Epithelial cell of prostate (primary cell): ENCODE measurements at regions not wholly inside any gene's neighbourhood (a gene's known extent, or its start where the extent isn't known, plus 50 kb on each side); places are given as distances from the start of the nearest gene placed in this dataset.
A peak's percentile ranks its signal among the peaks of the same experiment; 100 is the strongest.
"Not testable (repeated sequence)": the region's sequence is repeated elsewhere in the genome, so short reads cannot be mapped to it uniquely, and the experiment has no call there.

Experiments
- DNase-seq: peaks from one replicate; pipeline ENCODE4 v3.0.0-alpha.2; 2011; ENCODE audit warnings: low read depth, low spot score
- H3K27ac ChIP-seq: fragments of 450-650 bp; 2 replicates; pipeline ENCODE4 v1.5.1; 2017; ENCODE audit warnings: mild to moderate bottlenecking

DNA sequence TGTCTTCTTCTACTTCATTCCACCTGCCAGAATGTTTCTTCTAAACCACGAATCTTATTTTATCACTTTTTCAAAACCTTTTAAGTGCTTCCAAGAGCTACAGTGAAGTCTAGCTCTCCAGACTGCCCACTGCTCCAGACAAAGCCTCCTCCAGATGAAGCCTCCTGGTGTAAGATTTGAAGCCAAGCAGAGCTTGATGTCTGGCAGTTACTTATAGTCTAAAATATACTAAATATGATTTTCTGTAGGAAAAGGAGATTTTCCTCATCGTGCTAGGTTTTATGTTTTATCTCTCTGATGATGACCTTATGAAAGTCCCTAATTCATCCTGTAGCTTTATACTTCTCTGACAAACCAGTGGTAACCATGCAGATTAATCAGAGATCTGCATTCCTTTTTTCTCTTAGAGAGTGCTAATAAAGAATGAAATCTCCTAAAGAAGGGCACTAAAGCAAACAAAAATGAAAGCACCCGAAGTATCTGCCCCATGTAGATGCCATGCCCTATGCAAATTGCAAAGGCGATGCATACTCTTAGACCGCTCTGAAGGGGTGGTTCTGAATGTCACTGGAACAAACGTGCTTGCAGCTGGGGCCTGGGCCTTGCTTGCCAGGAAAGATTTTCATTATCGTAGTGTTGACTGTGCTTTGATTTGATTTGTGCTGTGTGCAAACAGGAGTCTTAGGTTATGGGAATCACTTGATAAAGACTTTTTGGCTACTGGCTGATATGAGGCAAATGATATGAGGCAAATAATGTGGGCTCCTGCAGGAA is 314.2 kb downstream of the PID1 start:
- DNase-seq, result no peak
- H3K27ac ChIP-seq, result no peak overlapping the region

DNA sequence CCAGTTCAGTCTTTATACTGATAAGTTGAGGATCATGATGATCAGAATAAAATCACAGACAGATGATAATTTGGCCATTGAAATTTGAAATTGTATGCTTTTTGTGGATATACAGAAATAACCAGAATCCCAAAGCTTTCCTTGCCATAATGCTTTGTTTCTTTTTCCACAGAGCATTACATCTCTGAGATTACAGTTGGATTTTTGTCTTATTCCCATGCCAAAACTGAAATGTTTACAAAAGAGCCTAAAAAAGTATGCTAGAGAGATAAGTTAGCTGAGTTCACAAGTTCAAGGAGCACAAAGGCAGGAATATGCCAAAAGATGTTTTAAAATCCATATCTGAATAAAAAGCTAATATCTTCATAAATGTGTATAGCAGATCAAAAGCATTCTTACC is 321.3 kb downstream of the PID1 start:
- no peak for DNase-seq
- no peak overlapping the region for H3K27ac ChIP-seq

DNA sequence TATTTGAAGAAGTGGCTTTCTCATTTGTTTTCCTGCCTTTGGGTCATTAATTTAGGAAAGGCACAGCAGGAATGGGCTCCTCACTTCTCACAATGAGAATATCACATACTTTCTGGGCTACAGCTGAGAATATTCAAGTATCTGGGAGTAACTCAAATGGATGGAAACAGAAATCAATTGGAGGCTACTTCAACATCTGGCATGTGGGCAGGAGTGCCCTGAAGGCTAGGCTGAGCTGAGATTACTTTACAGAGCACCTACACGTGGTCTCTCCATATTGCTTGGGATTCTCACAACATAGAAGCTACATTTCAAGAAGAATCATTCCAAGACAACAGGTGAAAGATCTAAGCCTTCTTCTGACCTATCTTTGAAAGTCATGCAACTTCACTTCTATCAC is 325.4 kb downstream of the PID1 start:
- DNase-seq, result no peak
- H3K27ac ChIP-seq, result no peak overlapping the region

DNA sequence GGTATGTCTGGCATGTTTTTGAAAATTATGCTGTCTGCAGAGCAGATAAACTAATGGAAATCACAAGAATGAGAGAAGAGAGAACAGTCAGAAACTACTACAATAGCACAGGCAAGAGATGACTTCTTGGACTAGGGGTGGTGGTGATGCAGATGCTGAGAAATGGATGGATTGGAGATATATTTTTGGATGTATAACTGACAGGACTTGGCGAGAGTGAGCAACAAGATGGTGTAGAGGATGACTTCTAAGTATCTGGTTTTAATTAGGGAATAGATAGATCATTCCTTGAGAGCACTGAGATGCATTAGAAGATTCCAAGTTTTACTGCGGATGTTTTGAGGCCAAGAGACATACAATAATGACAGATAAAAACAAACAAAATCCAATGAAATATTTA is 328.2 kb downstream of the PID1 start:
- no peak for DNase-seq
- no peak overlapping the region for H3K27ac ChIP-seq

DNA sequence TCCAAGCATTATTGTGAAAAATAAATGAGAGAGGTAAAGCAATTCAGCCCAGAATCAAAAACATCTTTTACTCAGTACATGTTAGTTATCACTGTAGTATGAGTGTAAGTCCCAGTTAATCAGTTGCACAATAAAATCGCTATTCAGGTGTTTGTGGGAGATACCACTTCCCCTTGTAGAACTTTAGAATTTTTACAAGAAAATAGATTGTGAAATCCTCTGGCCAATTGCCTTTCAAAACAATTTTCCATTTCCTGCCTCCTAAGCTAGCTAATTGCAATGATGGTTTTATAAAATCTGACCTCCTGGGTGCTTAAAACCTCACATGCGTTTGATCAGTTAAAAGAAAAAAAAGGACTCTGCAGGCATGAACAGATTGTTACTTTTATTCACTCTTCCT is 332.5 kb downstream of the PID1 start:
- no peak overlapping the region for H3K27ac ChIP-seq
- DNase-seq, result no peak

DNA sequence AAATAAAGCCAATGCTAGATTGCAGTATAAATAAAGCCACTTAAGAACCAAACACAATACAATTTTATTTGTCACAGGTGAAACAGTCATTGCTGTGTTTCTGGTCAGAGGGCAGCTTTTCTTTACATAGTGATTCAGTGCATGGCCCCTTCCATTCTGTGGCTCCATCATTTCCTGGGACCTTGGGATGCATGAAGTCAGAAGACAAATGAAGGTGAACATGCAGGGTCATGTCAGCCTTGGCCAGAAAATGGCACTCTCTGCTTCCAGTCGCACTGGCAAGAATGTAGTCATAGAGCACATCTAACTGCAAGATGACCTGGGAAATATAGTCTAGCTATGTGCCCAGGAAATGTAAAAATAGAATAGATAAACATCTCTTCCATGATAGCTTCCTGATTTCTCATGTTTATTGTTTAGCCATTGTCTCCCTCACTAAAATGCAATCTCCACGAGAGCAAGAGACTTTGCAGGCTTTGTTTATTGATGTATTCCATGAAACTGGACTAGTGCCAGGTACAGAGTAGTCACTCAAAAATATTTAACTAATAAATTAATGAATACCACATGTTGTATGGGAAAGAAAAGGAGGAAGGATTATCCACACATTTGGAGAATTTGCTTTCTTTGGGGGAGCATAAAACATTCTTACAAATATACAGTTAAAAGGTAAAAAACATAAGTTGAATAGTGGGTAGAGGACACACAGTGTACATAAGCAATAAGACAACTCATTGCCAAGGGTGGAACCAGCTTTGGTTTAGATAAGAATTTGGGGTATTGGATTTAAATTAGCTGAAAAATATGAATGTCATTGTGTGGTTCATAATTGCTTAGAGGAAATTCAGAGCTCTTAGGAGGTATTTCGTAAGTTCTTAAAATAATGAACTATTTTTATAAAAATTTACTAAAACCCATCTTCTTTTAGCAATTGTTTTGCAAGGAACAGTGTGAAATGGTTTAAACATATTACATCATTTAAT is 343.8 kb downstream of the PID1 start:
- peak; percentile 3 for DNase-seq
- peak overlapping the region; percentile 3 for H3K27ac ChIP-seq

DNA sequence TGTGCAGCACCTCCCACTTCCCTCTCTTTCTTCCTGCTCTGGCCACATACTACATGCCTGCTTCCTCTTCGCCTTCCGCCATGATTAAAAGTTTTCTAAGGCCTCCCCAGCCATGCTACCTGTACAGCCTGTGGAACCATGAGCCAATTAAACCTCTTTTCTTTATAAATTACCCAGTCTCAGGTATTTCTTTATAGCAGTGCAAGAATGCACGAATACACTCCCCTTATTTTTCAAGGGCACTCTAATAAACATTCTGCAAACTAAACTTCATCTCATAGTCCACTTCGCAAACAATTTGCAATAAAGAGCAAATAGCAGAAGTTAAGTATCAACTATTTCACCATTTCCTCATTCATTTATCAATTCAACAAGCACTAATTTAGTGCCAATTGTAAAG is 351.3 kb downstream of the PID1 start:
- no peak for DNase-seq
- no peak overlapping the region for H3K27ac ChIP-seq

DNA sequence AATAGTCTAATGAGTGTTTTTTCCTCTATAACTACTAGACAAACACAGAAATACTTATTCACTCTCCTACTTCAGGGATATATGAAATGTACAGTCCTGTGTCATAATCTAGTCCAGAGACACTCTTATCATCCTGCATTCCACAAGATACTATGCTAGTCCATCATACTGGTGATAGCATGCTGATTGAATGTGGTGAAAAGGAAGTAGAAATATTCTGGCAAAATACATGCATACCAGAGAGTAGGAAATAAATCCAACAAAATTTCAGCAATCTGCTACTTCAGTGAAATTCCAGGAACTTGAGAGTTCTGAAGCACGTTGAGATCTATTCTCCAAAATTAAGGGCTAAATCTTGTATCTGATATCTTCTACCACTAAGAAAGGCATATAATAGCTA is 353.9 kb downstream of the PID1 start:
- DNase-seq, result no peak
- no peak overlapping the region for H3K27ac ChIP-seq

DNA sequence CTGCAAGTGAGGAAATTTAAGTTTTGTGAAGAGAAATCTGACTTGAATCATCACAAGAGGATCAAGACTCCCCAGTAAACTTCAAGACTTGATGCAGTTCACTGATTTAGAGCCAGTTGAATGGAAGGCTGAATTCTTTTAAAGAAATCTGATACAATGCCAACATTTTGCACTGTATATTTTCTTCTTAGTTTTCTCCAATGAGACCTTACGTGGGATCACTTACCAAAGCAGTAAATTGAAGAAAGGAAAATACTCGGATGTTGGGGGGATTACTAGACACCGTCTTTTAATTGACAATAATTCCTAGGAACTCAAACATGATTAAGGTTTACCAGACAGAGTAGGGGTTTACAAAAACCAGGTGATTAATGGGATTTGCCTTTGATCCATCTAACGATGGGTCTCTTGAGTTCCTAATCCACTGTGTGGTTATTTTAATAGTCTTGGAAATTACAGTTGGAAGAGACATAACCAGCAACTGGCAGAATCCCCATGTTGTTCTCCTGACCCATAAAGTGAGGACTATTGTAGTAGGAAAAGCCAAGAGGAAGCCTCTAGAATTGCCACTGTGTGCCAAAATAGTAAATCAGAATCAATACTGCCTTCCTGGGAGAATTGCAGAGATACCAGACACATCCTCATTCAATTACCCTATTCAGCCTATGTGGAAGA is 354.5 kb downstream of the PID1 start:
- DNase-seq, result no peak
- H3K27ac ChIP-seq, result no peak overlapping the region

DNA sequence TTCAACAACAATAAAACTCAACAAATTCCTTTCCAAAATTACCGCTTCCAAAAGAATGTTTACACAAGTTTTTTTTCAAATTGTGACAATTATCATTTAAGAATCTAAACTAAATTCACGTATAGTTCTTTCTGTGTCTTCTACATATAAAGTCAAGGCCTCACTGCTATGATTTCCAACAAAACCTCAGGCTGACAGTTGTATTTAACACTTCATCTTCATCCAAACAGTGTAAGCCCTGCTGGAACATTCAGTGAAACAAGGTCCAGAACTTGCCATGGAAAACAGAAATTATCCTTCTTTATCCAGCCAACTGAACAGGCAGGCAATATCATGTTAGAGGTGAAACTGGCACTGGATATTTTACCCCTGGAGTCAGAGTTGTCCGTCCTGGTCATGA is 357.9 kb downstream of the PID1 start:
- no peak for DNase-seq
- H3K27ac ChIP-seq, result no peak overlapping the region

DNA sequence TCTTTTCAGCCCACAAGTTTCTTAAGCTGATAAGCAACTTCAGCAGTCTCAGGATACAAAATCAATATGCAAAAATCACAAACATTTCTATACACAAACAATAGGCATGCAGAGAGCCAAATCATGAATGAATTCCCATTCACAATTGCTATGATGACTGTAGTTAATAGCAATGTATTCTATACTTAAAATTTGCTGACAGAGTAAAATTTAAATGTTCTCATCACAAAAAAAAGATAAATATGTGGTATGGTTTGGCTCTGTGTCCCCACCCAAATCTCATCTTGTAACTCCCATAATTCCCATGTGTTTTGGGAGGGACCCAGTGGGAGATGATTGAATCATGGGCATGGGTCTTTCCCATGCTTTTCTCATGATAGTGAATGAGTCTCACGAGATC is 360.2 kb downstream of the PID1 start:
- DNase-seq, H3K27ac ChIP-seq: not testable (repeated sequence)

DNA sequence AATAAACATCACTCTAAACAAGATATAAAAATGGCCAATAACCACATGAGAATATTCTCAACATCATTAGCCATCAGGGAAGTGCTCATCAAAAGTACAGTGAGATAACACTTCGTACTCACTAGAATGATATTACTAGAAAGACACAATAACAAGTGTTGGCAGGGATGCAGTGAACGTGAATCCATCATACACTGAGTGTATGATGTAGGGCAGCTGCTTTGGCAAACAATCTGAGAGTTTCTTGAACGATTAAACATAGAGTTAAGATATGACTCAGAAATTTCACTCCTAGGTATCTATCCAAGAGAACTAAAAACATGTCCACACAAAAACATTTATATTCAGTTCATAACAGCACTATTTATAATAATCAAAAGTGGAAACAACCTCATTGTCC is 368.9 kb downstream of the PID1 start:
- no peak overlapping the region for H3K27ac ChIP-seq
- DNase-seq, result no peak

DNA sequence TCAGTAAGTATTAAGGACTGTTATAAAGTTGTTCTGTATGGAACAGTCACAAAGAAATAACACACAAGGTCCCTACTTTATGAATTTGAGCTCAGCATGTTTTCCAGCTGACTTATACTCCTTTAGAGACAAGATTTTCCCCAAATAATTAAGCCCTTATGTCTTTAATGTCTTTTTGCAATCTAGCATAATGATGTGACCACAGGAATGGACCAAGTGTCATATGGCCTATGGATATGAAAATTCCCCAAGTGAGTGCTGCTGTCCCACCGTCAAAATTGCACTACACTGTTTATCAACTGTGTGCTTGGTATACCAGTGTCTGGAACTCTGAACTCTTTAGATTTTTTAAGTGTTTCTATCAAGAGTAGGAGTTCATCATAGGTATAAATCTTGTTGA is 369.6 kb downstream of the PID1 start:
- H3K27ac ChIP-seq, result no peak overlapping the region
- no peak for DNase-seq

DNA sequence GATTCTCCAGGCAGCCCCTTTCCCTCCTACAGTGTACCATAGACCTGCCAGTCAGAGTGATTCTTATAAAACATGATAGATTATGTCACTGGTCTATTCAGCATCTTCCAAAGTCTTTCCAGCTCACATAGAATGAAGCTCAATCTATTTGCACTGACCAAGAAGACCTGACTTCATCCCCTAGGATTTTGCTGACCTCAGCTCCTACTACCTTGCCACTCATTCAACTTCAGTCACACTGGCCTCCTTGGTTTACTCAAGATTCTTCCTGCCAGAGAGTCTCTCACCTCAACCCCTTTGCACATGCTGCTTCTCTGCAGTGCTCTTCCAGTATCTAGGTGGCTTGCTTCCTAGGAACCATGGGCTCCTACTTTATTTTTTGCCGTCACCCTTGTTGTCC is 392.9 kb downstream of the PID1 start:
- no peak overlapping the region for H3K27ac ChIP-seq
- no peak for DNase-seq

DNA sequence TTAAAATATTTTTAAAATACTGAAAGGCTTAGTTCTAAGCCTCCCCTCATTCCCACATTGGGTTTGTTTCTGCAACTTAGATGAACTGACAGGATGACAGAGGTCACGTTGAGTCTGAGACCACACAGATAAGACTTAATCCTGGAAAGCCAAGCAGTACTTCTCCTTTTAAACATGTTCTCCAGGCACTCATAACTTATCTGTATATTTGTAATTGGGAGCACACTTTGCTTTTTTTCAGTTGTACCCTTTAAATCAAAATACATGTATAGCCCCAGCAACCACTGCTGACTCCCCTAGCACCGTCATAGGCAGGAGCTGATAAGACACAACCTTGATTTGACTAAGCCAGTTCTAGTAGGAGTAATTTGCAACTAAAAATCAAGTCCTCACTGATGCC is 394.8 kb downstream of the PID1 start:
- no peak overlapping the region for H3K27ac ChIP-seq
- DNase-seq, result no peak

DNA sequence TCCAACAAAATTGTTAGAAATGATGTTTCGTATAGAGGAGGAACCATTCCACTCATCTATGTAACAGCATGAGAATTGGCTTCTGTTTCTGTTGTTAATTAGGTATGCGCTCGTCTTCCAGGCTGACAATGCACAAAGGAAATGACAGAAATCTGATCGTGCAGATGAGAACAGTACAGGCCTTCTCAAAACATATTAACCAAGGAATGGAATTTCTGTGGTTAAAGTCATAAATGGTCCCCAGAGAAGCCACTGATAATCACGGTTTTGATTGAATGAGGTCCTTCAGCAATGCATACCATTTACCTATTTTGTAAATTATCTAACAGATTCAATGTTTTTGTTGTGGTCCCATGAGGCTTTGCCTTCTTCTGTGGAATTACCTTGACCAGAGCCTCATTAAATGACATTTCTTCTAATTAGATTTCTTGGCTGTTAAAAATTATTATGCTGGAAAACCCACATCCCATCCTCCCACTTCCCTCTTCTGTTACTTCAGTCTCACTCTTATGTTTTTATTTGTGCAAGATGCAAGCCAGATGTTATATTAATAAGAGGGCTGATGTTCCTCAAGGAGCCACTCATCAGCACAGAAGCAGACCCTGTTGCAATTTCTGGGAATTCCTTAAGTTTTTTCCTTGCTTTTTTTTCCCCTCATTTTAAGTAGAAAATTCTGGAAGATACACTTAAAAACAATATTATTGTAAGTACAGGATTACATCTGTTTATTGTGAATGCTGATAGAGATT is 395.8 kb downstream of the PID1 start:
- DNase-seq, result no peak
- H3K27ac ChIP-seq, result no peak overlapping the region

DNA sequence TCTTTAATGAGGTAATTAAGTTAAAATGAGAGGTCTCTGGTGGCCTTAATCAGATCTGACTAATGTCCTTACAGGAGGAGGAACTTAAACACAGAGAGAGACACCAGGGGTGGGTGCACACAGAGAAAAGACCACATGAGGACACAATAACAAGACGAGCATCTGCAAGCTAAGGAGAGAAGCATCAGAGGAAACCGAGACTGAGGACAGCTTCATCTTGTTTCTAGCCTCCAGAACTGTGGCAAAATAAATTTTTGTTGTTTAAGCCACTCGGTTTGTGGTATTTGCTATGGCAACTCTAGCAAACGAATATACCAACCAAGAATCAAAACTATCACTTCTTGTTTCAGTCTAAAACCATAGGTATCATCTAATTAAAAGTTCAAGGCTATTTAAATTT is 400.1 kb downstream of the PID1 start:
- no peak overlapping the region for H3K27ac ChIP-seq
- DNase-seq, result no peak

DNA sequence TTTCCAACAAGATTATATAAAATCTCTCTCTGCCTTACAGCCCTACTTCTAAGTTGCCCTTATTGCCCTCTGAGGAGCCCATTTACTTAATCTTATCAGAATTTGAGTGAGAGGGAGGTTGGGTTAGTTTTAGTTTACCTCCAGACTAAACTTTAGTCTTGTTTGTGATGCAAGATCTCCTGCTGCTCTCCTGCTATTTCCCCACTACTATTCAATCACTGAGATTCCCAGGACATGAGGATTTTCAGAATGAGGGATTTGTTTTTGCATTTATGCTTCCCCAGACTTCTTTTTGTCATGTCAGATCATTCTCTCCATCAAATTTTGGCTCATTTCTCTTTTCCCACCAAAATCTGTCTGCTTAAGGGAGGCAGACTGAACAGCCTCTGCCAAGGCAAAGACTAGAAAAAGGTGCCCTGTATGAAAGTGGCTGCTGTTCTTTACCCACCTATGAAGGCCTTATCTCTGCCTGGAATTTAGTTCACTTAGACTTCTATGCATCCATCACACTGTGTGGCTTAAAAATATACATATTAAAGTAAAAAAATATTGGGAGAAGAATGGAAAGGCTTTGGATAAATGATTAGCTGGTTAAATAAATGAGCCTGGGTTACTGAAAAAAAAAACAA is 401.3 kb downstream of the PID1 start:
- no peak for DNase-seq
- no peak overlapping the region for H3K27ac ChIP-seq

DNA sequence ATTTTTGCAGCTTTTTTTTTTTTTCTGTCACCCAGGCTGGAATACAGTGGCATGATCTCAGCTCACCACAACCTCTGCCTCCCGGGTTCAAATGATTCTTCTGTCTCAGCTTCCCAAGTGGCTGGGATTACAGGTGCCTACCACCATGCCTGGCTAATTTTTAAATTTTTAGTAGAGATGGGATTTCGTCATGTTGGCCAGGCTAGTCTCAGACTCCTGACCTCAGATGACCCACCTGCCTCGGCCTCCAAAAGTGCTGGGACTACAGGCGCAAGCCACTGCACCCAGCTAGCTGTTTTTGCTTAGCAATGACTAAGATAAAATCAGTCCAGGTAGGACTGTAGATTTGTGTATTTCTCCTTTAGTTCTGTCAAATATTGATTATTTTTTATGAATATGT is 403.7 kb downstream of the PID1 start:
- H3K27ac ChIP-seq, result no peak overlapping the region
- DNase-seq, result no peak

DNA sequence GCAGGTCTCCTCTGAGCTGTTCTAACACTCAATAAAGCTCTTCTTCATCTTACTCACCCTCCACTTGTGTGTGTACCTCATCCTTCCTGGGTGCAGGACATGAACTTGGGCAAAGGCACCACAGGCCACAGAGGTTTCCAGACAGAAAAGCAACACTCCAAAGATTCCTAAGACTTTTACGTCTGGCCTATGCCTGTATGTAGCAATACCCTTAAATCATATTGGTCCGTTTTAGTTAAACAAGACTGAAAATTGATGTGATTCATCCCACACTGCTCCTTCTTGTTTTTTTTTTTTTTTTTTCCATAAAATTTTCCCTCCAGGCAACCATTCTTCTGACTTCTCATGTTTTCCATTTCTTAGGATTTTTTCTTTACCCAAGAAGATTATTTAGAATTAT is 404.3 kb downstream of the PID1 start:
- no peak overlapping the region for H3K27ac ChIP-seq
- no peak for DNase-seq
